SU-DHL-6 (cell line): ENCODE measurements at regions not wholly inside any gene's neighbourhood (a gene's known extent, or its start where the extent isn't known, plus 50 kb on each side); places are given as distances from the start of the nearest gene placed in this dataset.

Experiments
- CTCF ChIP-seq: fragments of 200-600 bp; sonication (generic); IDR thresholded peaks from one replicate; pipeline ENCODE4 v1.5.1; 2017; ENCODE audit warnings: antibody characterized with exemption, mild to moderate bottlenecking, low read length, moderate library complexity; ENCODE audit not compliant: insufficient read depth, poor library complexity, severe bottlenecking
- EZH2phosphoT487 ChIP-seq: fragments of 200-600 bp; sonication (generic), shearing (Covaris generic); conservative IDR thresholded peaks from 2 replicates; pipeline ENCODE4 v1.6.1; 2018; ENCODE audit warnings: mild to moderate bottlenecking, antibody characterized with exemption, low read length, moderate library complexity, mixed read lengths

- TF ChIP-seq EZH2phosphoT487 = no peak
- TF ChIP-seq CTCF = no peak
Observed at GRCh38 chr15:85906640-85907039, 111.9 kb upstream of the KLHL25 start.
